Trophoblast cell (in vitro differentiated cells and primary cell): ENCODE measurements at regions not wholly inside any gene's neighbourhood (a gene's known extent, or its start where the extent isn't known, plus 50 kb on each side); places are given as distances from the start of the nearest gene placed in this dataset.

ENCODE experiments used
- DNase-seq, 2 donors: peaks; one replicate each; pipeline ENCODE4 v3.0.0-alpha.2; 2016
- H2AFZ ChIP-seq: 2 replicates; pipeline ENCODE4 v1.6.1; 2013; ENCODE audit warnings: low read length, moderate library complexity, mild to moderate bottlenecking; ENCODE audit not compliant: insufficient read depth, poor library complexity
- H2AK5ac ChIP-seq: 2 replicates; pipeline ENCODE4 v1.6.1; 2013; ENCODE audit warnings: mild to moderate bottlenecking, low read length
- H2BK120ac ChIP-seq: 2 replicates; pipeline ENCODE4 v1.6.1; 2013; ENCODE audit warnings: low read length, mild to moderate bottlenecking, moderate library complexity; ENCODE audit not compliant: insufficient read depth, poor library complexity
- H2BK12ac ChIP-seq: 2 replicates; pipeline ENCODE4 v1.6.1; 2013; ENCODE audit warnings: mild to moderate bottlenecking, low read length, moderate library complexity
- H2BK5ac ChIP-seq: 2 replicates; pipeline ENCODE4 v1.6.1; 2013; ENCODE audit warnings: low read length, low read depth, moderate library complexity, mild to moderate bottlenecking; ENCODE audit not compliant: poor library complexity
- H3K14ac ChIP-seq: 2 replicates; pipeline ENCODE4 v1.6.1; 2013; ENCODE audit warnings: mild to moderate bottlenecking, low read length
- H3K18ac ChIP-seq: 2 replicates; pipeline ENCODE4 v1.6.1; 2013; ENCODE audit warnings: mild to moderate bottlenecking, low read length
- H3K23ac ChIP-seq: 2 replicates; pipeline ENCODE4 v1.6.1; 2013; ENCODE audit warnings: low read length
- H3K27ac ChIP-seq: 2 replicates; pipeline ENCODE4 v1.5.1; 2013; ENCODE audit warnings: low read depth, mild to moderate bottlenecking, inconsistent platforms, low read length, moderate library complexity
- H3K27me3 ChIP-seq: 2 replicates; pipeline ENCODE4 v1.6.1; 2013; ENCODE audit warnings: inconsistent platforms, mild to moderate bottlenecking, low read length, moderate library complexity; ENCODE audit not compliant: insufficient read depth
- H3K36me3 ChIP-seq, 2 experiments: 1 replicate in 1 of 2; 2 replicates in 1 of 2; pipeline ENCODE4 v1.6.1; 2013; ENCODE audit warnings: low read length in 2 of 2, mild to moderate bottlenecking in 2 of 2, moderate library complexity in 1 of 2; ENCODE audit not compliant: insufficient read depth in 2 of 2, control insufficient read depth in 1 of 2
- H3K4ac ChIP-seq: 2 replicates; pipeline ENCODE4 v1.6.1; 2013; ENCODE audit warnings: low read depth, mild to moderate bottlenecking, low read length, moderate library complexity
- H3K4me1 ChIP-seq, 2 experiments: 1 replicate in 1 of 2; 2 replicates in 1 of 2; pipeline ENCODE4 v1.6.1; 2013; ENCODE audit warnings: low read length in 2 of 2, mild to moderate bottlenecking in 2 of 2, moderate library complexity in 1 of 2; ENCODE audit not compliant: insufficient read depth in 2 of 2, control insufficient read depth in 1 of 2
- H3K4me2 ChIP-seq: 2 replicates; pipeline ENCODE4 v1.6.1; 2013; ENCODE audit warnings: inconsistent platforms, mild to moderate bottlenecking, low read length, moderate library complexity
- H3K4me3 ChIP-seq: 2 replicates; pipeline ENCODE4 v1.5.1; 2013; ENCODE audit warnings: mild to moderate bottlenecking, low read depth, low read length, inconsistent platforms
- H3K79me1 ChIP-seq: one replicate; pipeline ENCODE4 v1.6.1; 2013; ENCODE audit warnings: low read length
- H3K79me2 ChIP-seq: 2 replicates; pipeline ENCODE4 v1.6.1; 2013; ENCODE audit warnings: low read length, mild to moderate bottlenecking; ENCODE audit not compliant: control insufficient read depth, insufficient read depth, poor library complexity
- H3K9ac ChIP-seq: 2 replicates; pipeline ENCODE4 v1.6.1; 2013; ENCODE audit warnings: mild to moderate bottlenecking, low read length
- H3K9me3 ChIP-seq: 2 replicates; pipeline ENCODE4 v1.6.1; 2013; ENCODE audit warnings: low read depth, mild to moderate bottlenecking, control low read depth, inconsistent platforms, low read length; ENCODE audit not compliant: insufficient read depth
- H4K12ac ChIP-seq: 2 replicates; pipeline ENCODE4 v1.6.1; 2013; ENCODE audit warnings: low read depth, mild to moderate bottlenecking, low read length, moderate library complexity
- H4K8ac ChIP-seq: 2 replicates; pipeline ENCODE4 v1.6.1; 2013; ENCODE audit warnings: low read depth, mild to moderate bottlenecking, low read length, moderate library complexity
- H4K91ac ChIP-seq: one replicate; pipeline ENCODE4 v1.6.1; 2013; ENCODE audit warnings: low read depth, mild to moderate bottlenecking, low read length, moderate library complexity
- WGBS: extraction: QIAGEN DNeasy Blood & Tissue Kit; methylation state at CpG from one replicate; pipeline ENCODE4 v1.1.7; 2013; ENCODE audit warnings: missing lambda C conversion rate; ENCODE audit not compliant: insufficient read length, insufficient coverage; ENCODE audit errors: extremely low coverage; 5-methylcytosine and 5-hydroxymethylcytosine counted together

DNA sequence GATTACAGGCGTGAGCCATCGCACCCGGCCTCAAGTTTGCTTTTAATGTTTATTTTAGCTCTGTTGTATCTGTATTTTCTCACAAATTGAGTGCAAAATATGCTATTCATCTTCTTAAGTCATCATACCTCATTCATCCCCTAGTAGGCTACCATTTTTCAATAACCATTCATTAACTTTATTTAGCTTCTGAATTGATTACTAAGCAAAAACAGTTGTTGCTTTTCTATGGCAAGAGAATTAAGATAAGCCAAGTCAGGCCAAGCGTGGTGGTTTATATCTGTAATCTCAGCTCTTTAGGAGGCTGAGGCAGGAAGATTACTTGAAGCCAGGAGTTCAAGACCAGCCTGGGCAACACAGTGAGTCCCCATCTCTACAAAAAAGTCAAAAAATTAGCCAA lies 63.3 kb upstream of the CERS6 start:
- no peaks in the 10 kb centered on the region for H3K4me1 ChIP-seq
- no peaks in the 10 kb centered on the region for H3K79me2 ChIP-seq

DNA sequence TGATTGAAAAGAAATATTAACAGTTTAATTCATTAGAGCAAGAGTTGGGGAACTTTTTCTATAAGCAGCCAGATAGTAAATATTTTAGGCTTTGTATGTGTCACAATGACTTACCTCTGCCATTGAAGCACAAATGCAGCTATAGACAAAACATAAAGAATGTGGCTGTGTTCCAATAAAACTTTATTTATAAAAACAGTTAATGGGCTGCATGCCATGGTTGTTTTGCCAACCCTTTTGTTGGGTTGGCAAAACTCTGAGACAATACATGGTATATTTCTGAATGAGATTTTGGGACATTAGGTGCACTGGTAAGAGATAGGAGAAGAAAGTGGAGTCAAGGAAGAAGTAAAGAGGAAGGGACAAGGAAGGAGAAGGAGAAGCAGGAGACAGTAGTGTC lies 61.8 kb upstream of the CERS6 start:
- no peaks in the 10 kb centered on the region for H3K36me3 ChIP-seq
- no peak overlapping the region for H2BK120ac ChIP-seq
- H3K23ac ChIP-seq, result no peak overlapping the region
- no peak overlapping the region for H3K9ac ChIP-seq
- H3K4me2 ChIP-seq, result no peak overlapping the region
- no peak overlapping the region for H2BK5ac ChIP-seq
- H3K18ac ChIP-seq, result no peak overlapping the region
- no peaks in the 10 kb centered on the region for H3K27me3 ChIP-seq
- no peak overlapping the region for H3K27ac ChIP-seq
- H3K9me3 ChIP-seq, result no peaks in the 10 kb centered on the region
- H3K79me2 ChIP-seq, result no peaks in the 10 kb centered on the region
- no peak overlapping the region for H4K12ac ChIP-seq
- no peak overlapping the region for H2BK12ac ChIP-seq
- H4K8ac ChIP-seq, result no peak overlapping the region
- H3K79me1 ChIP-seq, result no peaks in the 10 kb centered on the region
- no peak overlapping the region for H3K4ac ChIP-seq
- no peak overlapping the region for H4K91ac ChIP-seq
- no peak overlapping the region for H3K14ac ChIP-seq
- no peaks in the 10 kb centered on the region for H3K4me1 ChIP-seq
- no peak overlapping the region for H2AK5ac ChIP-seq
- no peak overlapping the region for H2AFZ ChIP-seq
- H3K4me3 ChIP-seq, result no peak overlapping the region
- no peak for DNase-seq

More for the DNA sequence above, 63.3 kb upstream of the CERS6 start:
- H2AK5ac ChIP-seq, result no peak overlapping the region
- no peak overlapping the region for H2BK120ac ChIP-seq
- no peak overlapping the region for H3K9ac ChIP-seq
- no peak overlapping the region for H3K4ac ChIP-seq
- no peak overlapping the region for H2BK12ac ChIP-seq
- H3K14ac ChIP-seq, result no peak overlapping the region
- no peak overlapping the region for H2BK5ac ChIP-seq
- no CpG with 5 or more reads among the region's 4 CpGs for WGBS
- no peak for DNase-seq
- no peak overlapping the region for H4K91ac ChIP-seq
- no peaks in the 10 kb centered on the region for H3K27me3 ChIP-seq
- H4K8ac ChIP-seq, result no peak overlapping the region
- H3K27ac ChIP-seq, result no peak overlapping the region
- no peak overlapping the region for H3K23ac ChIP-seq
- no peaks in the 10 kb centered on the region for H3K79me1 ChIP-seq
- H3K18ac ChIP-seq, result no peak overlapping the region
- H2AFZ ChIP-seq, result no peak overlapping the region
- H3K9me3 ChIP-seq, result no peaks in the 10 kb centered on the region
- H3K4me2 ChIP-seq, result no peak overlapping the region
- H4K12ac ChIP-seq, result no peak overlapping the region
- H3K4me3 ChIP-seq, result no peak overlapping the region
- H3K36me3 ChIP-seq, result no peaks in the 10 kb centered on the region

DNA sequence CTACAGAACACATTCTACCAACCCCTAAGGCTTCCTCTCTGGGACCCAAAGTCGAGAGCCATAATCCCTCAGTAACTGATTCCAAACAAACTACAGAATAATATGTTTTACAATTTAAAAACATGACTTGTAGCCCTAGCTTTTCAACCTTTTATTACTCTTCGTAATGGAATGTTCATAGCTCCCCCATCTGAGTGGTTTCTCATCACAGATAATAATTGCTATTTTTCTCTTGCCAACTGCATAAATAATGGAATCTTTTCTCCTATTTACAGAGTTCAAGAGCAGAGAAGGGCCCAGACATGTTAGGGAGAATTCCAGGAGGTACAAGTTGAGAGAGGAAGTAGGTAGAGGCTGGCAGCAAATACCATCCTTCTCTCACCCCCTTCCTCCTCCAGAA lies 59.9 kb upstream of the CERS6 start:
- Histone ChIP-seq H2AFZ (no peak overlapping the region), H3K4ac (no peak overlapping the region), H2AK5ac (no peak overlapping the region), H2BK120ac (no peak overlapping the region), H2BK5ac (no peak overlapping the region), H3K27me3 (no peaks in the 10 kb centered on the region), H4K12ac (no peak overlapping the region), H3K4me3 (no peak overlapping the region), H3K4me1 (no peaks in the 10 kb centered on the region), H3K36me3 (no peaks in the 10 kb centered on the region), H3K23ac (no peak overlapping the region), H3K79me1 (no peaks in the 10 kb centered on the region), H3K27ac (no peak overlapping the region), H3K79me2 (no peaks in the 10 kb centered on the region), H4K8ac (no peak overlapping the region), H3K9me3 (no peaks in the 10 kb centered on the region), H3K9ac (no peak overlapping the region), H3K14ac (no peak overlapping the region), H3K18ac (no peak overlapping the region), H2BK12ac (no peak overlapping the region), H3K4me2 (no peak overlapping the region), H4K91ac (no peak overlapping the region)
- WGBS, result no CpG with 5 or more reads among the region's 2 CpGs
- no peak for DNase-seq

- Histone ChIP-seq H4K12ac (no peak overlapping the region), H2AK5ac (no peak overlapping the region), H2BK12ac (no peak overlapping the region), H3K4me1 (no peaks in the 10 kb centered on the region), H3K4me2 (no peak overlapping the region), H3K9me3 (no peaks in the 10 kb centered on the region), H3K4me3 (no peak overlapping the region), H4K8ac (no peak overlapping the region), H2AFZ (no peak overlapping the region), H3K79me2 (no peaks in the 10 kb centered on the region), H2BK120ac (no peak overlapping the region), H3K9ac (no peak overlapping the region), H3K18ac (no peak overlapping the region), H2BK5ac (no peak overlapping the region), H3K4ac (no peak overlapping the region), H3K27me3 (no peaks in the 10 kb centered on the region), H3K27ac (no peak overlapping the region), H4K91ac (no peak overlapping the region), H3K79me1 (no peaks in the 10 kb centered on the region), H3K14ac (no peak overlapping the region), H3K36me3 (no peaks in the 10 kb centered on the region), H3K23ac (no peak overlapping the region)
- DNase-seq, result no peak
- no CpG with 5 or more reads among the region's 2 CpGs for WGBS
Observed at GRCh38 chr2:168397629-168398028, 58.4 kb upstream of the CERS6 start.
